HK-2 (cell line): ENCODE measurements at regions not wholly inside any gene's neighbourhood (a gene's known extent, or its start where the extent isn't known, plus 50 kb on each side); places are given as distances from the start of the nearest gene placed in this dataset.
A peak's percentile ranks its signal among the peaks of the same experiment; 100 is the strongest.

Source experiments
- DNase-seq: peaks from one replicate; pipeline ENCODE4 v3.0.0-alpha.2; 2018; ENCODE audit not compliant: unreplicated experiment

DNA sequence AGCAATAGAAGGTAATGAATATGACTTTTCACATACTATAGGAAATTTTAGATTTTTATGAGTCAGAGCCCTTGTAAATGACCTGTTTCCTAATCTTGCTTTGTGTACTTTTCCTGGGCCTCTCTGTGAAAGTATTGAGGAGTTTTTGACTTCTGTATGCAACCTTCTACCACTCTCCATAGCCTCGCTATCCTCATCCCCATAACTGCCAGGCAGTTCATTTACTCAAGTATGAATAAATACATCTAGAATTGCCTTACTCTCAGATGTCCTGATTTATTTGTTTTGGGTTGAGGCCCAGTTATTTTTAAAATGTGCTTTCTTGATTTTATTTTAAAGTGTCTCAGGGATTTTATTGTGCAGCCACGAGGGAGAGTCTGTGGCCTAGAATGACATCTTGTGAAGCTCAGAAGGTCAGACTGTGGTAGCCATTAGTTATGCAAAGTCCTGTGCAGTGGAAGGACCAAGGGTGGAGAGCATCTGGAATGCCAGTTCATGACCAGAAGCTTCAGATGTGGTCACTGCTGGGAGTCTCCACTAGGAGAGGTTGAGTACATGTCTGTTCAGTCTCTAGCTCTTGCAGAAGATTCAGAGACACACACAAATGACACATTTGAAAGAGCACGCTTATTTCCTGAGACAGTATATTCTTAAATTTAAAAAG is 346.2 kb upstream of the IMPG1 start:
- no peak for DNase-seq

DNA sequence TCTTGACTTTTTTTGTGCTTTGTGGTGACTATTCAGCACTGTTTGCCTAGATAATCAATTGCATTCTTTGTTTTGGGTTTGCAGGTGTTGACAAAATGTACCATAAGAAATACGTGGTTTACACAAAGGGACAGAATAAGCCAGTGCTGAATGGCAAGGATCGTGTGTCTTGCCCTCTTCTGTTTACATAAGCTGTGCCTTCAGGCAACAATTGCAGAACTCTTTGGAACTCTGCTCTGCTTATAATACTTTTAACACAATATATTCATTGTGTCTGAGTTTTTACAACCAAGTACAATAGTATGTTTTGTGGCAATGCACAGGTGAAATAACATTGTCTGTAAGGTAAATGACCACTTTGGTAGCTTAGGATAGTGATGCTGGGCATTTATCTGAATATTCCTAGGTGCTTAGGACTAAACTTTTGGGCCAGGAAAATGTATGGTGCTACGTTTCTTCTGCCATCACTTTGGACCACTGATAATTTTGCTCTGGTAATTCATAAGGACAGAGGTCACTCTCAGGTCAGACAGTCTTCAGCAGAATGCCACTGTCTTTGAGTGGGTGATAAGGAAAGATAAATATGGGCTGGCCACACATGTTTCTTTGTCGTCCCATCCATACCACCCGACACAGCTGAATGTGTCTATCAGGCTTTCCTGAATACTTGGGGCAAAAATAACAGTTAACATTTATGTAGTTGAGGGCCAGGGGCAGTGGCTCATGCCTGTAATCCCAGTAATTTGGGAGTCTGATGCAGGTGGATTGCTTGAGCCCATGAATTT is 344.6 kb upstream of the IMPG1 start:
- DNase-seq = no peak

DNA sequence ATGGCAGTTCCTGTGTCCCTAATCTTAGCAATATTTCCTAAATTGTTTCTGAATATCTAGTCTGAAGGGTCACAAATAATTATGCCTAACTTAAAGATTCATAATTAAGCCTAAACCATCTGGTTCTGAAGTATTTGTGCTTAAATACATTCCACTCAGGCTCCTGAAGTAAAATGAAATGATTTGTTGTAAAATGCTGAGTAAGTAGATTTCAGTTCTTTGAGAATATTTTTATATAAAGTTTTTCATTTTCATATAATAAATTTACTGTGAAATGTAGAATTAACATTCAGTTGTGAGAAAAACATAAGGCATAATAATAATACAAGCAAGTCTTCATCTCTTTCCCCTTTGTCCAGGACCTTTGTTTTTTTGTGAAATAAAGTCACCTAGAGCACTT is 330.6 kb upstream of the IMPG1 start:
- DNase-seq = no peak

DNA sequence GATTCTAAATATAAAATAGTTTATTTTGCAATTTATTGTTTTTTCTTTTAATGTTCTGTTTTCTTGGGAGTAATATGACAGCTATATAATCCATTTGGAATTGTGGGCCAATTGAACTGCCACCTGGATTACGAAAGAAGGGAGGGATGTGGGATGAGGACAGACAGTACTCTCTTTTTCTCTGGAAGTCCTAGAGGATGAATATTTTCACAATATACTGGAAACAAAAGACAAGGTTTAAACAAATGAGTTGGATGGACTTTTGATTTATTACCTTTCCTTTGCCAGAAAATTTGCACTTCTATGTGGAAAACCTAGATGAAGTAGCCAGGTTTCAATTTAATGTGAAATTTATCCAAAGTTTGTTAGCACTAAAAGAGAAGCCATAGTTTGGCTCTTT is 325.5 kb upstream of the IMPG1 start:
- no peak for DNase-seq

DNA sequence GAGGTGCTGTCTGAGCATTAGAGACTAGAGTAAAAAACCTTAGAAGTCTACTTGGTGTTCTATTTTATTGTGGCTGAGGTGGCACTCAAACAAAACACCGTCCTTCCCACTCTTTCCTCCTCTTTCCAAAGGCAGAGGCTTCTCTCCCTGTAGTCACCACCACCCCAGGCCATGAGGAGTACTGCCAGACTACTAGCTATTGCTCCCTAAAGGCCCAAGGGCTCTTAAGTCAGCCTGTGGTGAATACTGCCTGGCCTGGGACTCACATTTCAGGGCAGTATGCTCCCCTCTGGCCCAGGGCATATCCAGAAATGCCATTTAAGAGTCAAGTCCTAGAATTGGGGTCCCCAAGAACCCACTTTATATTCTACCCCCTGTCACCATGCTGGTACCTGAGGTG is 309.7 kb upstream of the IMPG1 start:
- DNase-seq = no peak

DNA sequence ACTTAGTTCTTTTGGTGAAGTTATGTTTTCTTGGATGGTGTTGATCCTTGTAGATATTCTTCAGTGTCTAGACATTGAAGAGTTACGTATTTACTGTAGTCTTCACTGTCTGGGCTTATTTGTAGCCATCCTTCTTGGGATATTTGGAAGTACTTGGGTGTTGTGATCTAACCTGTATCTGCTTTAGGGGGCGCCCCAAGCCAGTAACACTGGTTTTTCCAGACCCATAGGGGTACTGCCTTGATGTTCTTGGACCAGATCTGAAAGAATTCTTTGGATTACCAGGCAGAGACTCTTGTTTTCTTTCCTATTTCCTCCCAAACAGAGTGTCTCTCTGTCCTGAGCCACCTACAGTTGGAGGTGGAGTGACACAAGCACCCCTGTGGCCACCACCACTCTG is 309.1 kb upstream of the IMPG1 start:
- DNase-seq = no peak

DNA sequence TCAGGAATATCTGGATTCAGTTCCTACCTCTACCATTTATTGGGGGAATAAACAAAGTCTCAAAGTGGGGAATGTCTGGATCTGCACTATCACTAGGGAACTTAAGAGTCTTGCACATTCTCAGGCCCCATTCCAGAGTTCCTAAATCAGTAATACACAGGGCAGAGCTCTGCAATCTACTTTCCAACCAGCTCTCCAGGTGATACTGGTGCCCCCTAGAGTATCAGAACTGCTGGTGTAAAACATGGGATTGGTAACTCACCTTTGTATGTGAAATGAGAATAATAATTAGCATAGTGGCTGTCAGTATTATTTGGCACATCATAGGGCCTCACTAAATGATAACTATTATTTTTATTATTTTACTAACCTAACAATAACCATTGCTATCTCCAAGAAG is 278.8 kb upstream of the IMPG1 start:
- DNase-seq = peak; percentile 1

DNA sequence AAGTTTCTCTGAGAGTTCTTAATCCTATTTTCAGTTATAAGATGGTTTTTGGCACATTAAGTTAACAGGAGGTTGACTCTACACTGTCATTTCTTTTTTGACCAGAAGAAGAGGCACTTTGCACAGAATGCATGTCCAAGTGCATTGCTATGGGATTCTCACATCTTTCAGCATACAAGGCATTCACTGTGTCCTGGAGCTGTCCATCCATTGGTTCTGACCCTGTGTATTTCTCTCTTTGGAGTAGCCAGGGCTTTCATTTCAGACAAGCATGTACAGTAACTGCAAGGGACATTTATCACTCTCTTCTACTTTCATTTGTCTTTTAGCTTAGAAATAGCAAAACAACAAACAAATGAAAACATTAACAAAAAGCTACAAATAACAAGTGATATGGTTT is 275.1 kb upstream of the IMPG1 start:
- no peak for DNase-seq

DNA sequence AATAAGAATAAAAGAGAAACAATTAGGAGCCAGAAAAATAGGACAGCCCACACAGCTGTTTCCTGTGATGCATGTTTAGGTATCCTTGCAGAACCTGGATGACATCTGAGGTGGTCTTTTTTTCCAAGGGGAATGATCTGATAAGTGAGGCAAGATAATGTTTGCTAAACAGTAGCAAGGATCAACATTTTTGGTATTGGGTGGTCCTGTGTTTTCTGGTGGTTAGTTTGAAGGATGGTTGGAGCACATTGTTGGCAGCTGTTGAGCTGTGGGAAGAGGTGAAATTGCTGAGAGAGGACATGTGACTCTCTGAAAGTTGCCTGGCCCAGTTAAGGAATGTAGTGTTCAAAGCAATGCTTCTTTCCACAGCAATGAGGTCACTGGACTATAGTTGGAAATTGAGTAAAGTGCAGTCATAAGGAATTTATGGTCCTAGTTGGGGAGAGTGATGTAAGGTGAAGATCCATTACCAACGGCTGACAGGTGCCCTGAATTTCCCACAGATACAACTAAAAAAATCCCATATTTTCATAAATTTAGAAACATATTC is 270.2 kb upstream of the IMPG1 start:
- no peak for DNase-seq

DNA sequence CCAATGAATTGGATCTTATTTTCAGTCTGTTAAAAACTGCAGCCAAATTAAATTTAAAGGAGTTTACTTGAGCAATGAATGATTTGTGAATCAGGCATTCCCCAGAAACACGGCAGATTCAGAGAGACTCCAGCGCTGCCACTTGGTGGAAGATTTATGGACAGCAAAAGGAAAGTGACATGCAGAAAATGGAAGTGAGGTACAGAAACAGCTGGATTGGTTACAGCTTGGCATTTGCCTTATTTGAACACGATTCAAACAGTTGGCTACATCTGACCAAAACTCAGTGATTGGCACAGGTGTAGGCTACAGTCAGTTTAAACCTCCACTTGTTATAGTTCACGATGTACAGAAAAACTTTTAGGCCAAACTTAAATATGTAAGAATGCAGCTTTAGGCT is 257.6 kb upstream of the IMPG1 start:
- DNase-seq = no peak

DNA sequence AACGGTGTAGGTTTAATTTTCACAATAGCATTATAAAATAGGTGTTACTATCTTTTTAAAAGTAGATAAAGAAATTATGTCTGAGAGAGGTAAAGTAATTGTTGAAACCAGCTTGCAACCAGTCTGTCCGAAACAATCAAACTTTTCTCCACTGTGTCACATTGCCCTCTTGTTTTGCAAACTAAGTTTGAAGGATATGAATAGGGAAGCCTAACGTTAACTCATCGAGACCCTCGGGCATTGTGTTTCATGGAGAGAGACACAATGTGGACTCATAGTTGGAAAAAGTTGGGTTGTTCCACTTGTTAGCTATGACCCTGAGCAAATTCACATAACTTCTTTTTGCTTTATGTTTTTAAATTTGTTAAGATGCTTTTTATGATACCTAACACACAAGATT is 254.4 kb upstream of the IMPG1 start:
- no peak for DNase-seq
